Subcutaneous abdominal adipose tissue (tissue), 5 donors: ENCODE measurements at regions not wholly inside any gene's neighbourhood (a gene's known extent, or its start where the extent isn't known, plus 50 kb on each side); places are given as distances from the start of the nearest gene placed in this dataset.
"Not testable (repeated sequence)": the region's sequence is repeated elsewhere in the genome, so short reads cannot be mapped to it uniquely, and the experiment has no call there.

ENCODE experiments used
- H3K27ac ChIP-seq: one replicate; pipeline ENCODE4 v1.7.0; 2013; ENCODE audit warnings: low read depth, mild to moderate bottlenecking, inconsistent platforms, low read length, moderate library complexity
- H3K27me3 ChIP-seq, 5 donors: one replicate each; pipeline ENCODE4 v1.7.0; 2013; ENCODE audit warnings: low read length in 5 of 5, inconsistent platforms in 1 of 5; ENCODE audit not compliant: control insufficient read depth in 5 of 5, insufficient read depth in 4 of 5
- H3K36me3 ChIP-seq, 5 donors: one replicate each; pipeline ENCODE4 v1.7.0; 2013; ENCODE audit warnings: low read length in 5 of 5; ENCODE audit not compliant: control insufficient read depth in 5 of 5, insufficient read depth in 5 of 5
- H3K4me1 ChIP-seq, 5 donors: one replicate each; pipeline ENCODE4 v1.7.0; 2013; ENCODE audit warnings: low read length in 5 of 5, mild to moderate bottlenecking in 3 of 5, moderate library complexity in 1 of 5; ENCODE audit not compliant: control insufficient read depth in 5 of 5, insufficient read depth in 5 of 5
- H3K4me3 ChIP-seq, 5 donors: one replicate each; pipeline ENCODE4 v1.7.0; 2013; ENCODE audit warnings: low read length in 5 of 5, low read depth in 1 of 5
- H3K9ac ChIP-seq, 5 donors: one replicate each; pipeline ENCODE4 v1.7.0; 2013; ENCODE audit warnings: low read length in 5 of 5, mild to moderate bottlenecking in 4 of 5, moderate library complexity in 3 of 5
- H3K9me3 ChIP-seq, 5 donors: one replicate each; pipeline ENCODE4 v1.7.0; 2013; ENCODE audit warnings: low read length in 5 of 5; ENCODE audit not compliant: control insufficient read depth in 5 of 5
- donor health status: healthy.
- donor health status: healthy.
- donor health status: healthy.
- donor health status: healthy.
- donor health status: healthy.

GRCh38 chr5:130652176-130652575 is 512.9 kb downstream of the HINT1 start:
- H3K9ac ChIP-seq: no peak overlapping the region
- H3K4me3 ChIP-seq: no peak overlapping the region

DNA sequence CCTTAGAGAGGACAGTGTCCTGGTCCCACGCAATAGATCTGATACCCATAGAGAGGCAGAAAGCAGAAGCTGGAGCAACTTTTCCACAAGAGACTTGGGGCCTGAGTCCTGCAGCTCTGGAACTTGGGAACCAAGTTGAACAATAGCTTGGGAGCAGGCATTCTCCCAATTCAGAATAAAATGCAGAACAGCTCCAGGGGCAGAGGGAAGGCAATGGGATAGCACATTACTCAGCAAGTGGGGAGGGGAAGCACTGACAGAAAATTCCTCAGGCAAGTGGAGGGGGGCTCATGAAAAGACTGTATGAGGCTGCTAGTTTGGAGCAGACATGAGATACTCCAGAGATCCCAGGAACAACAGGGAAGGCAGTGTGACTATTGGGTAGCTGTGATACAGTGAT is 513.6 kb downstream of the HINT1 start:
- Histone ChIP-seq H3K4me3 (no peak overlapping the region), H3K9ac (no peak overlapping the region), H3K4me1 (no peaks in the 10 kb centered on the region), H3K27ac (no peak overlapping the region), H3K9me3 (no peaks in the 10 kb centered on the region), H3K27me3 (no peaks in the 10 kb centered on the region), H3K36me3 (no peaks in the 10 kb centered on the region)

More at GRCh38 chr5:130652176-130652575, 512.9 kb downstream of the HINT1 start:
- Histone ChIP-seq H3K36me3 (no peaks in the 10 kb centered on the region), H3K27ac (no peak overlapping the region), H3K4me1 (no peaks in the 10 kb centered on the region), H3K9me3 (no peaks in the 10 kb centered on the region), H3K27me3 (no peaks in the 10 kb centered on the region)

- no peak overlapping the region for H3K4me3 ChIP-seq
- no peaks in the 10 kb centered on the region for H3K36me3 ChIP-seq
- H3K4me1 ChIP-seq: no peaks in the 10 kb centered on the region
- H3K9ac ChIP-seq: no peak overlapping the region
- peaks cover 0 to 3% (median 3%) of the 10 kb centered on the region in 5 donors for H3K9me3 ChIP-seq
- no peaks in the 10 kb centered on the region for H3K27me3 ChIP-seq
- no peak overlapping the region for H3K27ac ChIP-seq
Observed at GRCh38 chr5:130643321-130643720, 521.7 kb downstream of the HINT1 start.

GRCh38 chr5:130642461-130642860 is 522.6 kb downstream of the HINT1 start:
- Histone ChIP-seq H3K27me3 (no peaks in the 10 kb centered on the region), H3K27ac (no peak overlapping the region), H3K9me3 (peaks cover 0 to 3% (median 3%) of the 10 kb centered on the region in 5 donors), H3K4me1 (peaks cover 0 to 4% (median 0%) of the 10 kb centered on the region in 5 donors), H3K4me3 (no peak overlapping the region), H3K36me3 (no peaks in the 10 kb centered on the region), H3K9ac (no peak overlapping the region)

- H3K9ac ChIP-seq: no peak overlapping the region
- peaks cover 0 to 7% (median 2%) of the 10 kb centered on the region in 5 donors for H3K9me3 ChIP-seq
- no peaks in the 10 kb centered on the region for H3K36me3 ChIP-seq
- no peaks in the 10 kb centered on the region for H3K4me1 ChIP-seq
- H3K27ac ChIP-seq: no peak overlapping the region
- no peaks in the 10 kb centered on the region for H3K27me3 ChIP-seq
- H3K4me3 ChIP-seq: no peak overlapping the region
Observed at GRCh38 chr5:130627145-130627544, 537.9 kb downstream of the HINT1 start.

DNA sequence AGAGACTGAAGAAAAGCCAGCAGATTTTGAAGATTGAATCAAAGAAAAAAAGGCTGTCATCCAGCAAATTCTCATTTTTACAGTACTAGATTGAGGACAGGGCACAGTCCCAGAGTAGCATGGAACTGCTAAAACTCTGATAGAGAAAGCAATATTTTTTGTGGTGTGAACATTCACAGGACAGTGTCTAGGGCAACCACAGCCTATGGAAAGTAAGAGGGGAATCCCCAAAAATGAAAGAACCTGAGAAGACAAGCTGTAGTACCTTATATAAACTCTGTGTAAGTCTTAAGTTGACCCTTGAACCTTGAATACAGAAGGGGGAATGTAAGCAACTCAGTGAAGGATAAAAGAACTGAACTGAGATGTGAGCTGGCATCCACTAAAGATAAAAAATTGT is 540.3 kb downstream of the HINT1 start:
- Histone ChIP-seq H3K9me3 (peaks cover 0 to 3% (median 0%) of the 10 kb centered on the region in 5 donors), H3K9ac (no peak overlapping the region), H3K27me3 (no peaks in the 10 kb centered on the region), H3K4me1 (no peaks in the 10 kb centered on the region), H3K36me3 (no peaks in the 10 kb centered on the region), H3K27ac (no peak overlapping the region), H3K4me3 (no peak overlapping the region)

DNA sequence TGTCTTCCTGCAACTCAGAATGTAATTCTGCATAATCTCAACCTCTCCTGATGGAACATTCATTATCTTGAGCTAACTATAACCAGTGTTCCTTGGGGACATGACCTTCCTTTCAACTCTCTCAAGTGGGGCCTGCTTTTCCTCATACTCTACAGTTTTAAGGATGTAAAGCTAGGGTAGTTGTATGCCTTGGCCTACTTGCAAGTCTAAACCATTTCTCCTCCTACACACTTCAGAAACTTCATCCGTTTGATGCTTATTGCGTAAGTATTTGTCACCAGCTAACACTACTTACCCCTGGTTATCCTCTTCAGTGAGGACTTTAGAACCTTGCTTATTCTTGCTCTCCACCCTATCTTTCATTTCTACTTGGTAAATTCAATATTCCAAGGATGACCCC is 548.9 kb downstream of the HINT1 start:
- no peak overlapping the region for H3K4me3 ChIP-seq
- no peaks in the 10 kb centered on the region for H3K27me3 ChIP-seq
- no peak overlapping the region for H3K9ac ChIP-seq
- no peaks in the 10 kb centered on the region for H3K36me3 ChIP-seq
- H3K27ac ChIP-seq: no peak overlapping the region
- H3K4me1 ChIP-seq: no peaks in the 10 kb centered on the region
- H3K9me3 ChIP-seq: no peaks in the 10 kb centered on the region

- no peaks in the 10 kb centered on the region for H3K27me3 ChIP-seq
- H3K4me3 ChIP-seq: no peak overlapping the region
- H3K27ac ChIP-seq: no peak overlapping the region
- no peaks in the 10 kb centered on the region for H3K4me1 ChIP-seq
- H3K9ac ChIP-seq: no peak overlapping the region
- no peaks in the 10 kb centered on the region for H3K36me3 ChIP-seq
- H3K9me3 ChIP-seq: no peaks in the 10 kb centered on the region
Observed at GRCh38 chr5:130605234-130605633, 559.8 kb downstream of the HINT1 start.

- not testable (repeated sequence) for H3K4me3 ChIP-seq, H3K9ac ChIP-seq, H3K9me3 ChIP-seq, H3K27ac ChIP-seq, H3K36me3 ChIP-seq, H3K27me3 ChIP-seq, H3K4me1 ChIP-seq
Observed at GRCh38 chr5:130596647-130597046, 568.4 kb downstream of the HINT1 start.

DNA sequence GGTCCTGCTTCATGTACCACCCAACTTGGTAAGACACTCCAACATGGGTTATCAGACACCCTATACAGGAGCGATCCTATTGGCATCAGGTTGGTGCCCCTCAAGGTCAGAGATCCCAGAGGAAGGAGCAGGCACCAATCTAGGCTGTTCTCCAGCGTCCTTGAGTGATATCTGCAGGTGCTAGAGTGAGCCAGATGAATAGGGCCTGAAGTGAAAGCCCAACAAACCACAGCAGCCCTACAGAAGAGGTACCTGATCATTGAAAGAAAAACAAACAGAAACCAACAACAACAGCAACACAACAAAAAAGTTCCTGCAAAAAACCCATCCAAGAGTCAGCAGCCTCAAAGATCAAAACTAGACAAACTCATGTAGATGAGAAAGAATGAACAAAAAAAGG is 584.8 kb downstream of the HINT1 start:
- Histone ChIP-seq H3K4me3 (no peak overlapping the region), H3K36me3 (no peaks in the 10 kb centered on the region), H3K9ac (no peak overlapping the region), H3K27me3 (no peaks in the 10 kb centered on the region), H3K27ac (no peak overlapping the region), H3K4me1 (no peaks in the 10 kb centered on the region), H3K9me3 (no peaks in the 10 kb centered on the region)

GRCh38 chr5:130578354-130578753 is 586.7 kb downstream of the HINT1 start:
- H3K4me3 ChIP-seq: no peak overlapping the region
- no peak overlapping the region for H3K27ac ChIP-seq
- no peaks in the 10 kb centered on the region for H3K4me1 ChIP-seq
- H3K27me3 ChIP-seq: no peaks in the 10 kb centered on the region
- no peaks in the 10 kb centered on the region for H3K36me3 ChIP-seq
- H3K9ac ChIP-seq: no peak overlapping the region
- no peaks in the 10 kb centered on the region for H3K9me3 ChIP-seq
